Nephron (organoid): ENCODE measurements at regions not wholly inside any gene's neighbourhood (a gene's known extent, or its start where the extent isn't known, plus 50 kb on each side); places are given as distances from the start of the nearest gene placed in this dataset.

Source experiments
- H3K27ac Mint-ChIP-seq, 3 experiments: 2 replicates each; pipeline ENCODE4 v1.8.0; 2020; ENCODE audit warnings: mixed read lengths in 3 of 3, mild to moderate bottlenecking in 2 of 3, moderate library complexity in 1 of 3
- H3K27me3 Mint-ChIP-seq: 2 replicates; pipeline ENCODE4 v1.8.0; 2021; ENCODE audit warnings: low read depth, mild to moderate bottlenecking, moderate library complexity, mixed read lengths
- H3K36me3 Mint-ChIP-seq: 2 replicates; pipeline ENCODE4 v1.8.0; 2020; ENCODE audit warnings: low read depth, mixed read lengths
- H3K4me1 Mint-ChIP-seq: 2 replicates; pipeline ENCODE4 v1.8.0; 2020; ENCODE audit warnings: mixed read lengths
- H3K4me3 Mint-ChIP-seq, 3 experiments: 2 replicates each; pipeline ENCODE4 v1.8.0; 2020; ENCODE audit warnings: mild to moderate bottlenecking in 3 of 3, mixed read lengths in 3 of 3, moderate library complexity in 2 of 3
- H3K9me3 Mint-ChIP-seq: 2 replicates; pipeline ENCODE4 v1.8.0; 2020; ENCODE audit warnings: mixed read lengths
- CTCF ChIP-seq, 3 experiments: fragments of 200-600 bp; sonication (generic); IDR thresholded peaks; one replicate each; pipeline ENCODE4 v1.5.0; 2021; ENCODE audit warnings: antibody characterized with exemption in 3 of 3; ENCODE audit not compliant: unreplicated experiment in 3 of 3

GRCh38 chr3:76552653-76553052, 487.2 kb upstream of the ROBO2 start:
- H3K9me3 Mint-ChIP-seq: no peaks in the 10 kb centered on the region
- H3K4me1 Mint-ChIP-seq: peaks cover 25% of the 10 kb centered on the region
- H3K4me3 Mint-ChIP-seq: no peak overlapping the region
- H3K27ac Mint-ChIP-seq: no peak overlapping the region
- no peaks in the 10 kb centered on the region for H3K27me3 Mint-ChIP-seq
- no peak for TF ChIP-seq CTCF (IDR thresholded peaks at IDR 0.05; ENCODE audit: unreplicated experiment in 3 of 3)
- no peaks in the 10 kb centered on the region for H3K36me3 Mint-ChIP-seq

GRCh38 chr3:76554707-76555106, 485.2 kb upstream of the ROBO2 start:
- Mint-ChIP-seq H3K36me3 (no peaks in the 10 kb centered on the region), H3K4me3 (no peak overlapping the region), H3K9me3 (no peaks in the 10 kb centered on the region), H3K27me3 (no peaks in the 10 kb centered on the region), H3K4me1 (peaks cover 25% of the 10 kb centered on the region), H3K27ac (no peak overlapping the region)
- no peak for TF ChIP-seq CTCF (IDR thresholded peaks at IDR 0.05; ENCODE audit: unreplicated experiment in 3 of 3)

GRCh38 chr3:76561494-76562236, 478.2 kb upstream of the ROBO2 start:
- H3K4me1 Mint-ChIP-seq: peaks cover 5% of the 10 kb centered on the region
- H3K4me3 Mint-ChIP-seq: no peak overlapping the region

GRCh38 chr3:76565496-76566210, 474.2 kb upstream of the ROBO2 start:
- TF ChIP-seq CTCF (IDR thresholded peaks at IDR 0.05; ENCODE audit: unreplicated experiment in 3 of 3): no peak
- no peaks in the 10 kb centered on the region for H3K27me3 Mint-ChIP-seq
- H3K4me1 Mint-ChIP-seq: peaks cover 9% of the 10 kb centered on the region
- no peak overlapping the region for H3K4me3 Mint-ChIP-seq
- H3K9me3 Mint-ChIP-seq: no peaks in the 10 kb centered on the region
- H3K27ac Mint-ChIP-seq: no peak overlapping the region
- no peaks in the 10 kb centered on the region for H3K36me3 Mint-ChIP-seq

More at GRCh38 chr3:76561494-76562236, 478.2 kb upstream of the ROBO2 start:
- H3K36me3 Mint-ChIP-seq: no peaks in the 10 kb centered on the region
- TF ChIP-seq CTCF (IDR thresholded peaks at IDR 0.05; ENCODE audit: unreplicated experiment in 3 of 3): no peak
- H3K27me3 Mint-ChIP-seq: no peaks in the 10 kb centered on the region
- H3K9me3 Mint-ChIP-seq: no peaks in the 10 kb centered on the region
- peak overlapping the region in 2 of 3 experiments; percentile 1 to 3 for H3K27ac Mint-ChIP-seq

- no peak for TF ChIP-seq CTCF (IDR thresholded peaks at IDR 0.05; ENCODE audit: unreplicated experiment in 3 of 3)
- no peak overlapping the region for H3K4me3 Mint-ChIP-seq
- H3K27me3 Mint-ChIP-seq: no peaks in the 10 kb centered on the region
- no peaks in the 10 kb centered on the region for H3K36me3 Mint-ChIP-seq
- peaks cover 11% of the 10 kb centered on the region for H3K4me1 Mint-ChIP-seq
- H3K27ac Mint-ChIP-seq: no peak overlapping the region
- H3K9me3 Mint-ChIP-seq: no peaks in the 10 kb centered on the region
These were observed 473.7 kb upstream of the ROBO2 start for GRCh38 chr3:76566211-76566534.

- Mint-ChIP-seq H3K9me3 (no peaks in the 10 kb centered on the region), H3K27me3 (no peaks in the 10 kb centered on the region), H3K4me1 (peaks cover 6% of the 10 kb centered on the region), H3K27ac (no peak overlapping the region), H3K36me3 (no peaks in the 10 kb centered on the region), H3K4me3 (no peak overlapping the region)
- TF ChIP-seq CTCF (IDR thresholded peaks at IDR 0.05; ENCODE audit: unreplicated experiment in 3 of 3): no peak
These were observed 473.0 kb upstream of the ROBO2 start for GRCh38 chr3:76566904-76567303.
